ENCODE measurements at regions not wholly inside any gene's neighbourhood (a gene's known extent, or its start where the extent isn't known, plus 50 kb on each side); places are given as distances from the start of the nearest gene placed in this dataset. TPM values are rescaled to one million over a fixed set of nuclear protein-coding genes. Genes with fewer than 3 reads are reported as not detected.

- DNase-seq (ENCODE audit: low read depth, low spot score) = no peak
- CTCF ChIA-PET = interaction anchor here (2.6 to 9.4 kb wide), 2 partner anchors 29 to 30 kb away, joined by 8 to 77 read pairs; no protein-coding TSS in a partner anchor
- no peak for TF ChIP-seq CTCF (IDR thresholded peaks at IDR 0.05; ENCODE audit: low read depth, low read length)
- Histone ChIP-seq H3K27me3 (ENCODE audit: control insufficient read depth, insufficient read depth, low read length) (no peaks in the 10 kb centered on the region), H3K9me3 (ENCODE audit: control insufficient read depth, insufficient read depth, low read length) (no peaks in the 10 kb centered on the region; the same call in 1 of the 2 replicates), H3K4me3 (ENCODE audit: low read depth, low read length) (no peak overlapping the region), H3K27ac (ENCODE audit: low read depth, low read length) (no peak overlapping the region)
- POLR2A ChIA-PET = interaction anchor here (0.7 kb wide), 1 partner anchor 21 kb away, joined by 3 read pairs; no protein-coding TSS in a partner anchor
Measured at GRCh38 chr5:17160756-17161040, 56.7 kb upstream of the BASP1 start.

GRCh38 chr5:17161662-17162061 lies 55.8 kb upstream of the BASP1 start:
- CTCF ChIA-PET = interaction anchor here (2.6 to 9.4 kb wide), 2 partner anchors 29 to 30 kb away, joined by 8 to 77 read pairs; no protein-coding TSS in a partner anchor

GRCh38 chr5:17163221-17163620 lies 54.2 kb upstream of the BASP1 start:
- DNase-seq (ENCODE audit: low read depth, low spot score) = no peak
- no peak overlapping the region for H3K27ac ChIP-seq (ENCODE audit: low read depth, low read length)
- no peak overlapping the region for H3K4me3 ChIP-seq (ENCODE audit: low read depth, low read length)
- ChIA-PET CTCF (no interaction called here), POLR2A (no interaction called here)
- H3K9me3 ChIP-seq (ENCODE audit: control insufficient read depth, insufficient read depth, low read length) = no peaks in the 10 kb centered on the region; the same call in 1 of the 2 replicates
- TF ChIP-seq CTCF (IDR thresholded peaks at IDR 0.05; ENCODE audit: low read depth, low read length) = no peak
- H3K27me3 ChIP-seq (ENCODE audit: control insufficient read depth, insufficient read depth, low read length) = no peaks in the 10 kb centered on the region

More at GRCh38 chr5:17161662-17162061, 55.8 kb upstream of the BASP1 start:
- H3K4me3 ChIP-seq (ENCODE audit: low read depth, low read length) = no peak overlapping the region
- DNase-seq (ENCODE audit: low read depth, low spot score) = no peak
- no peak overlapping the region for H3K27ac ChIP-seq (ENCODE audit: low read depth, low read length)
- TF ChIP-seq CTCF (IDR thresholded peaks at IDR 0.05; ENCODE audit: low read depth, low read length) = no peak
- no peaks in the 10 kb centered on the region; the same call in 1 of the 2 replicates for H3K9me3 ChIP-seq (ENCODE audit: control insufficient read depth, insufficient read depth, low read length)
- POLR2A ChIA-PET = no interaction called here
- no peaks in the 10 kb centered on the region for H3K27me3 ChIP-seq (ENCODE audit: control insufficient read depth, insufficient read depth, low read length)

GRCh38 chr5:17167171-17167891 lies 50.1 kb upstream of the BASP1 start:
- DNase-seq (ENCODE audit: low read depth, low spot score) = no peak
- CTCF ChIA-PET = interaction anchor here (0.6 to 1.5 kb wide), 4 partner anchors 18 to 35 kb away, joined by 3 to 9 read pairs (median 4); no protein-coding TSS in a partner anchor
- TF ChIP-seq CTCF (IDR thresholded peaks at IDR 0.05; ENCODE audit: low read depth, low read length) = no peak

More at GRCh38 chr5:17167171-17167891, 50.1 kb upstream of the BASP1 start:
- Histone ChIP-seq H3K27ac (ENCODE audit: low read depth, low read length) (no peak overlapping the region), H3K9me3 (ENCODE audit: control insufficient read depth, insufficient read depth, low read length) (no peaks in the 10 kb centered on the region; the same call in 1 of the 2 replicates), H3K4me3 (ENCODE audit: low read depth, low read length) (no peak overlapping the region), H3K27me3 (ENCODE audit: control insufficient read depth, insufficient read depth, low read length) (no peaks in the 10 kb centered on the region)
- POLR2A ChIA-PET = interaction anchor here (0.5 to 1.4 kb wide), 2 partner anchors 9 to 10 kb away, joined by 3 to 4 read pairs; no protein-coding TSS in a partner anchor

Small RNAs in the stretch of these regions (small RNA-seq; reads per million reads assigned to genes)
- not detected for gene RF00019 (ENCODE audit: insufficient read length, low read depth)
- not detected for gene RNA5SP180 (ENCODE audit: insufficient read length, low read depth)

All from AG04450 (cell line).